Neural cell (in vitro differentiated cells): ENCODE measurements at regions not wholly inside any gene's neighbourhood (a gene's known extent, or its start where the extent isn't known, plus 50 kb on each side); places are given as distances from the start of the nearest gene placed in this dataset.

Experiments
- H2AFZ ChIP-seq: fragments of 200-600, 300-800 bp; sonication (generic), shearing (Covaris generic); 2 replicates; pipeline ENCODE4 v1.6.0; 2014; ENCODE audit warnings: low read depth, mild to moderate bottlenecking, antibody characterized with exemption, low read length, moderate library complexity
- H3F3A ChIP-seq: fragments of 200-600 bp; shearing (Covaris generic); 2 replicates; pipeline ENCODE4 v1.6.1; 2016; ENCODE audit warnings: mild to moderate bottlenecking, moderate library complexity, mixed read lengths, antibody characterized with exemption, low read length; ENCODE audit not compliant: insufficient read depth, poor library complexity, severe bottlenecking
- H3K27ac ChIP-seq: fragments of 200-600, 300-800 bp; sonication (generic), shearing (Covaris generic); 2 replicates; pipeline ENCODE4 v1.5.1; 2014; ENCODE audit warnings: mild to moderate bottlenecking, low read length, moderate library complexity
- H3K27me3 ChIP-seq: fragments of 300-800, 200-600 bp; sonication (generic), shearing (Covaris generic); 2 replicates; pipeline ENCODE4 v1.6.0; 2014; ENCODE audit warnings: mild to moderate bottlenecking, low read depth, low read length, moderate library complexity; ENCODE audit not compliant: insufficient read depth
- H3K36me3 ChIP-seq: fragments of 300-800, 200-600 bp; sonication (generic), shearing (Covaris generic); 2 replicates; pipeline ENCODE4 v1.5.1; 2014; ENCODE audit warnings: mild to moderate bottlenecking, antibody characterized with exemption, low read length, moderate library complexity; ENCODE audit not compliant: insufficient read depth
- H3K4me2 ChIP-seq: fragments of 300-800, 200-600 bp; sonication (generic), shearing (Covaris generic); 2 replicates; pipeline ENCODE4 v1.6.0; 2014; ENCODE audit warnings: mild to moderate bottlenecking, low read length
- H3K4me3 ChIP-seq: fragments of 300-800, 200-600 bp; sonication (generic), shearing (Covaris generic); 2 replicates; pipeline ENCODE4 v1.5.1; 2014; ENCODE audit warnings: mild to moderate bottlenecking, low read length, moderate library complexity
- H3K79me2 ChIP-seq: fragments of 200-600 bp; shearing (Covaris generic); replicated peaks from 2 replicates; pipeline ENCODE4 v1.6.0; 2014; ENCODE audit warnings: mild to moderate bottlenecking, low read length, moderate library complexity; ENCODE audit not compliant: insufficient read depth
- H3K9ac ChIP-seq: fragments of 300-800, 200-600 bp; sonication (generic), shearing (Covaris generic); 2 replicates; pipeline ENCODE4 v1.6.1; 2016; ENCODE audit warnings: mild to moderate bottlenecking, low read length, mixed read lengths
- H3K9me2 ChIP-seq: fragments of 200-600 bp; shearing (Covaris generic); 2 replicates; pipeline ENCODE4 v1.6.1; 2016; ENCODE audit warnings: mild to moderate bottlenecking, low read length, mixed read lengths; ENCODE audit not compliant: insufficient read depth
- H3K9me3 ChIP-seq: fragments of 200-600, 300-800 bp; sonication (generic), shearing (Covaris generic); 2 replicates; pipeline ENCODE4 v1.6.1; 2016; ENCODE audit warnings: mild to moderate bottlenecking, mixed run types, low read length, moderate library complexity, mixed read lengths
- H4K20me1 ChIP-seq: fragments of 200-600 bp; shearing (Covaris generic); 2 replicates; pipeline ENCODE4 v1.6.1; 2016; ENCODE audit warnings: mild to moderate bottlenecking, mixed run types; ENCODE audit not compliant: insufficient read depth
- CTCF ChIP-seq: fragments of 450-650 bp; IDR thresholded peaks from 2 replicates; pipeline ENCODE4 v1.5.1; 2014; ENCODE audit warnings: antibody characterized with exemption, mild to moderate bottlenecking, moderate library complexity; ENCODE audit not compliant: poor library complexity, severe bottlenecking
- EP300 ChIP-seq: fragments of 450-650 bp; conservative IDR thresholded peaks from 2 replicates; pipeline ENCODE4 v1.6.1; 2014; ENCODE audit warnings: antibody characterized with exemption, mild to moderate bottlenecking, moderate library complexity; ENCODE audit not compliant: poor library complexity, severe bottlenecking
- EZH2 ChIP-seq: fragments of 200-600, 300-800 bp; shearing (Covaris generic), sonication (generic); IDR thresholded peaks from 2 replicates; pipeline ENCODE4 v1.6.1; 2014; ENCODE audit warnings: antibody characterized with exemption, low read length, borderline replicate concordance, mild to moderate bottlenecking; ENCODE audit not compliant: insufficient read depth, poor library complexity, severe bottlenecking
- MXI1 ChIP-seq: fragments of 450-650 bp; conservative IDR thresholded peaks from 2 replicates; pipeline ENCODE4 v1.6.1; 2014; ENCODE audit warnings: antibody characterized with exemption, mild to moderate bottlenecking; ENCODE audit not compliant: poor library complexity, severe bottlenecking
- POLR2AphosphoS5 ChIP-seq: IDR thresholded peaks from 2 replicates; pipeline ENCODE4 v1.6.1; 2012
- RAD21 ChIP-seq: fragments of 450-650 bp; conservative IDR thresholded peaks from 2 replicates; pipeline ENCODE4 v1.6.1; 2014; ENCODE audit warnings: antibody characterized with exemption, mild to moderate bottlenecking, moderate library complexity
- REST ChIP-seq: IDR thresholded peaks from 2 replicates; pipeline ENCODE4 v1.6.1; 2012; ENCODE audit warnings: borderline replicate concordance
- SMC3 ChIP-seq: fragments of 450-650 bp; conservative IDR thresholded peaks from 2 replicates; pipeline ENCODE4 v1.6.1; 2014; ENCODE audit warnings: antibody characterized with exemption, mild to moderate bottlenecking, moderate library complexity; ENCODE audit not compliant: poor library complexity
- TAF1 ChIP-seq: IDR thresholded peaks from 2 replicates; pipeline ENCODE4 v1.6.1; 2012; ENCODE audit warnings: low read depth

GRCh38 chr2:14750433-14750832 is 117.9 kb downstream of the LRATD1 start:
- no peaks in the 10 kb centered on the region for H4K20me1 ChIP-seq
- no peak overlapping the region for H3K9ac ChIP-seq
- H3K9me3 ChIP-seq: no peaks in the 10 kb centered on the region
- H3K27me3 ChIP-seq: no peaks in the 10 kb centered on the region
- H2AFZ ChIP-seq: no peak overlapping the region
- H3F3A ChIP-seq: no peaks in the 10 kb centered on the region
- no peaks in the 10 kb centered on the region for H3K9me2 ChIP-seq
- no peak overlapping the region for H3K27ac ChIP-seq
- H3K36me3 ChIP-seq: no peaks in the 10 kb centered on the region
- no peak overlapping the region for H3K4me2 ChIP-seq
- H3K4me3 ChIP-seq: no peak overlapping the region
- H3K79me2 ChIP-seq: no peaks in the 10 kb centered on the region
- TF ChIP-seq CTCF: no peak
- TF ChIP-seq EZH2: no peak
- TF ChIP-seq POLR2AphosphoS5: no peak

GRCh38 chr2:14751581-14751980 is 119.1 kb downstream of the LRATD1 start:
- H3F3A ChIP-seq: no peaks in the 10 kb centered on the region
- no peaks in the 10 kb centered on the region for H3K9me3 ChIP-seq
- no peaks in the 10 kb centered on the region for H3K36me3 ChIP-seq
- no peaks in the 10 kb centered on the region for H4K20me1 ChIP-seq
- H3K27ac ChIP-seq: no peak overlapping the region
- H3K9ac ChIP-seq: no peak overlapping the region
- H3K79me2 ChIP-seq: no peaks in the 10 kb centered on the region
- no peaks in the 10 kb centered on the region for H3K27me3 ChIP-seq
- no peak for TF ChIP-seq MXI1
- no peak for TF ChIP-seq EP300
- no peak for TF ChIP-seq CTCF
- TF ChIP-seq SMC3: no peak
- TF ChIP-seq TAF1: no peak
- no peak for TF ChIP-seq RAD21
- no peak for TF ChIP-seq EZH2
- TF ChIP-seq REST: no peak
- no peak for TF ChIP-seq POLR2AphosphoS5
- H3K9me2 ChIP-seq: no peaks in the 10 kb centered on the region
- H3K4me2 ChIP-seq: no peak overlapping the region
- H3K4me3 ChIP-seq: no peak overlapping the region
- no peak overlapping the region for H2AFZ ChIP-seq
